Smooth muscle cell (in vitro differentiated cells): ENCODE measurements at regions not wholly inside any gene's neighbourhood (a gene's known extent, or its start where the extent isn't known, plus 50 kb on each side); places are given as distances from the start of the nearest gene placed in this dataset.

Source experiments
- DNase-seq: peaks from one replicate; lab custom pipeline; 2025; ENCODE audit not compliant: unreplicated experiment; lab: John Stamatoyannopoulos, UW
- H2AFZ ChIP-seq: fragments of 200-600 bp; sonication (generic); 2 replicates; pipeline ENCODE4 v1.6.0; 2016; ENCODE audit warnings: antibody characterized with exemption, low read depth, mild to moderate bottlenecking
- H3F3A ChIP-seq: fragments of 200-600 bp; sonication (generic); 2 replicates; pipeline ENCODE4 v1.6.0; 2017; ENCODE audit warnings: antibody characterized with exemption, low read depth
- H3K27ac ChIP-seq: fragments of 200-600 bp; sonication (generic); 2 replicates; pipeline ENCODE4 v1.5.1; 2016; ENCODE audit warnings: low read depth, mild to moderate bottlenecking
- H3K27me3 ChIP-seq: fragments of 200-600 bp; sonication (generic); 2 replicates; pipeline ENCODE4 v1.6.1; 2016; ENCODE audit warnings: low read depth, mild to moderate bottlenecking
- H3K36me3 ChIP-seq: fragments of 200-600 bp; sonication (generic); 2 replicates; pipeline ENCODE4 v1.5.1; 2016; ENCODE audit warnings: low read depth
- H3K4me1 ChIP-seq: fragments of 200-600 bp; sonication (generic); 2 replicates; pipeline ENCODE4 v1.5.1; 2016; ENCODE audit warnings: low read depth
- H3K4me2 ChIP-seq: fragments of 200-600 bp; sonication (generic); 2 replicates; pipeline ENCODE4 v1.6.0; 2016; ENCODE audit warnings: mild to moderate bottlenecking
- H3K4me3 ChIP-seq: fragments of 200-600 bp; sonication (generic); 2 replicates; pipeline ENCODE4 v1.5.1; 2016; ENCODE audit warnings: mild to moderate bottlenecking
- H3K79me2 ChIP-seq: fragments of 200-600 bp; sonication (generic); 2 replicates; pipeline ENCODE4 v1.6.0; 2016; ENCODE audit warnings: low read depth, mild to moderate bottlenecking
- H3K9ac ChIP-seq: fragments of 200-600 bp; sonication (generic); 2 replicates; pipeline ENCODE4 v1.6.0; 2016; ENCODE audit warnings: low read depth
- H3K9me3 ChIP-seq: fragments of 200-600 bp; sonication (generic); replicated peaks from 2 replicates; pipeline ENCODE4 v1.5.1; 2016; ENCODE audit warnings: low read depth
- H4K20me1 ChIP-seq: fragments of 200-600 bp; sonication (generic); 2 replicates; pipeline ENCODE4 v1.6.0; 2016; ENCODE audit warnings: low read depth
- CTCF ChIP-seq: fragments of 200-600 bp; sonication (generic); IDR thresholded peaks from 2 replicates; pipeline ENCODE4 v1.5.1; 2017; ENCODE audit warnings: borderline replicate concordance, mild to moderate bottlenecking, antibody characterized with exemption; ENCODE audit not compliant: insufficient read depth, poor library complexity, severe bottlenecking
- WGBS: methylation state at CpG from one replicate; pipeline ENCODE4 v1.1.7; 2016; ENCODE audit warnings: low lambda C conversion rate; 5-methylcytosine and 5-hydroxymethylcytosine counted together

- H3K27me3 ChIP-seq: peaks cover 15% of the 10 kb centered on the region
- H4K20me1 ChIP-seq: no peaks in the 10 kb centered on the region
- no peaks in the 10 kb centered on the region for H3K4me1 ChIP-seq
- H3K9ac ChIP-seq: no peak overlapping the region
- H3K4me3 ChIP-seq: no peak overlapping the region
- 88% methylated on average over 29 of the region's 29 CpGs for WGBS
- no peak overlapping the region for H3K4me2 ChIP-seq
- no peaks in the 10 kb centered on the region for H3K36me3 ChIP-seq
- H2AFZ ChIP-seq: no peak overlapping the region
- TF ChIP-seq CTCF: no peak
- H3K27ac ChIP-seq: no peak overlapping the region
- no peak for DNase-seq
- H3F3A ChIP-seq: no peaks in the 10 kb centered on the region
- no peaks in the 10 kb centered on the region for H3K9me3 ChIP-seq
- no peaks in the 10 kb centered on the region for H3K79me2 ChIP-seq
Measured at GRCh38 chr2:240349133-240350005, 86.1 kb upstream of the GPC1 start.

- no peak for DNase-seq
- no peak overlapping the region for H3K27ac ChIP-seq
- no peak overlapping the region for H3K9ac ChIP-seq
- H3K4me2 ChIP-seq: no peak overlapping the region
- no peaks in the 10 kb centered on the region for H3K36me3 ChIP-seq
- no peaks in the 10 kb centered on the region for H3K4me1 ChIP-seq
- H3K79me2 ChIP-seq: no peaks in the 10 kb centered on the region
- no peak for TF ChIP-seq CTCF
- peaks cover 15% of the 10 kb centered on the region for H3K27me3 ChIP-seq
- 100% methylated on average over 8 of the region's 8 CpGs for WGBS
- H3F3A ChIP-seq: no peaks in the 10 kb centered on the region
- H2AFZ ChIP-seq: no peak overlapping the region
- H3K4me3 ChIP-seq: no peak overlapping the region
- no peaks in the 10 kb centered on the region for H3K9me3 ChIP-seq
- H4K20me1 ChIP-seq: no peaks in the 10 kb centered on the region
Measured at GRCh38 chr2:240350006-240350355, 85.5 kb upstream of the GPC1 start.

DNA sequence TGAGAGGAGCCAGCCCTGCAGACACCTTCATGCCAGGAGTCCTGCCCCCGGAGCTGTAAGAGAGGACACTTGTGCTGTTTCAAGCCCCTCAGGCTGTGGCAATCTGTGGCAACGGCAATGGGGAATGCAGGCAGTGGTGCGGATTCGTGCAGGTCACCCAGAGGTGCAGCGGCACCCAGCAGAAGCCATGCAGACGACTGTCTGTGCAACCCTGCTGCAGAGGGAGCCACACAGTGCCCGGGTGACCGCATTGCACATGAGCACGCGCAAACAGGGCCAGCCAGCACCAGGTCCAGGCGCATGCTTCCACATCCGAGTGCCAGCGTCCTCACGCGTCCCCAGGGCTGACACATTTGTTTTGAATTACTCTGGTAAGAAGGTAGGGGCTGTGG lies 84.8 kb upstream of the GPC1 start:
- no peak for TF ChIP-seq CTCF
- no peak for DNase-seq
- H4K20me1 ChIP-seq: no peaks in the 10 kb centered on the region
- no peak overlapping the region for H3K4me3 ChIP-seq
- H3K4me2 ChIP-seq: peak overlapping the region; percentile 28
- H3K27me3 ChIP-seq: peaks cover 15% of the 10 kb centered on the region
- no peak overlapping the region for H2AFZ ChIP-seq
- H3K79me2 ChIP-seq: no peaks in the 10 kb centered on the region
- no peaks in the 10 kb centered on the region for H3K4me1 ChIP-seq
- H3K27ac ChIP-seq: no peak overlapping the region
- 70% methylated on average over 15 of the region's 15 CpGs for WGBS
- no peak overlapping the region for H3K9ac ChIP-seq
- no peaks in the 10 kb centered on the region for H3K9me3 ChIP-seq
- no peaks in the 10 kb centered on the region for H3F3A ChIP-seq
- H3K36me3 ChIP-seq: no peaks in the 10 kb centered on the region
